RWPE1 (cell line): ENCODE measurements at regions not wholly inside any gene's neighbourhood (a gene's known extent, or its start where the extent isn't known, plus 50 kb on each side); places are given as distances from the start of the nearest gene placed in this dataset.

Experiments
- CTCF ChIA-PET: fragments of 350-600 bp; sonication (Branson Sonifier 250); formaldehyde crosslinking; extraction: SDS; loops from one replicate; lab custom pipeline; 2021; lab: Yijun Ruan, JAX
- POLR2A ChIA-PET: fragments of 400-600 bp; formaldehyde crosslinking; extraction: SDS; loops from one replicate; lab custom pipeline; 2020; ENCODE audit warnings: antibody characterized with exemption; ENCODE audit not compliant: low non-redundant PET; lab: Yijun Ruan, JAX
- DNase-seq: peaks from one replicate; pipeline ENCODE4 v3.0.0; 2012; ENCODE audit warnings: low spot score
- H3K27ac ChIP-seq: fragments of 450-650 bp; 2 replicates; pipeline ENCODE4 v1.5.1; 2017
- TF ChIP-seq, protein P1 (sequence below): fragments of 450-650 bp; conservative IDR thresholded peaks from 2 replicates; pipeline ENCODE4 v1.5.1; 2017; ENCODE audit warnings: low read depth, mild to moderate bottlenecking

DNA sequence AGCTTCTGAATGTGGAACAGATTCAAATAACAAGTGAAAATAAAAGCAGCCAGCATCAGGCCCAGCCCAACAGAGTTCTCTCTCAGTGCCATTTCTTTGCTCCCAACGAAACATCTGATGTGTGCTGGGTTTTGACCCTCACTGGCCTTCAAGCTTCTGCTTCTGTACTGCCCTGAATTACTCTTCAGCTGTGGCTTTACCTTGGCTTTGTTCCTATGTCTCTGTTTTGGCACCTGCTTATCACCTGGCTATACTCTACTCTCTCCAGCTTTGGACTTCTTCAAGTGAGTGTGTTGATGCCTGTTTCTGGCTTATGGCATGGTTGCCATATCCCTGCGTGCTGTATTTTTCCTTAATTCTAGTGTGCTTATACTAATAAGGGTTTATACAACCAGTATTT is 768.3 kb downstream of the SORCS1 start:
- TF ChIP-seq, protein P1, sequence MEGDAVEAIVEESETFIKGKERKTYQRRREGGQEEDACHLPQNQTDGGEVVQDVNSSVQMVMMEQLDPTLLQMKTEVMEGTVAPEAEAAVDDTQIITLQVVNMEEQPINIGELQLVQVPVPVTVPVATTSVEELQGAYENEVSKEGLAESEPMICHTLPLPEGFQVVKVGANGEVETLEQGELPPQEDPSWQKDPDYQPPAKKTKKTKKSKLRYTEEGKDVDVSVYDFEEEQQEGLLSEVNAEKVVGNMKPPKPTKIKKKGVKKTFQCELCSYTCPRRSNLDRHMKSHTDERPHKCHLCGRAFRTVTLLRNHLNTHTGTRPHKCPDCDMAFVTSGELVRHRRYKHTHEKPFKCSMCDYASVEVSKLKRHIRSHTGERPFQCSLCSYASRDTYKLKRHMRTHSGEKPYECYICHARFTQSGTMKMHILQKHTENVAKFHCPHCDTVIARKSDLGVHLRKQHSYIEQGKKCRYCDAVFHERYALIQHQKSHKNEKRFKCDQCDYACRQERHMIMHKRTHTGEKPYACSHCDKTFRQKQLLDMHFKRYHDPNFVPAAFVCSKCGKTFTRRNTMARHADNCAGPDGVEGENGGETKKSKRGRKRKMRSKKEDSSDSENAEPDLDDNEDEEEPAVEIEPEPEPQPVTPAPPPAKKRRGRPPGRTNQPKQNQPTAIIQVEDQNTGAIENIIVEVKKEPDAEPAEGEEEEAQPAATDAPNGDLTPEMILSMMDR = no peak
- POLR2A ChIA-PET = no interaction called here
- no peak for DNase-seq
- H3K27ac ChIP-seq = no peak overlapping the region
- CTCF ChIA-PET = no interaction called here

DNA sequence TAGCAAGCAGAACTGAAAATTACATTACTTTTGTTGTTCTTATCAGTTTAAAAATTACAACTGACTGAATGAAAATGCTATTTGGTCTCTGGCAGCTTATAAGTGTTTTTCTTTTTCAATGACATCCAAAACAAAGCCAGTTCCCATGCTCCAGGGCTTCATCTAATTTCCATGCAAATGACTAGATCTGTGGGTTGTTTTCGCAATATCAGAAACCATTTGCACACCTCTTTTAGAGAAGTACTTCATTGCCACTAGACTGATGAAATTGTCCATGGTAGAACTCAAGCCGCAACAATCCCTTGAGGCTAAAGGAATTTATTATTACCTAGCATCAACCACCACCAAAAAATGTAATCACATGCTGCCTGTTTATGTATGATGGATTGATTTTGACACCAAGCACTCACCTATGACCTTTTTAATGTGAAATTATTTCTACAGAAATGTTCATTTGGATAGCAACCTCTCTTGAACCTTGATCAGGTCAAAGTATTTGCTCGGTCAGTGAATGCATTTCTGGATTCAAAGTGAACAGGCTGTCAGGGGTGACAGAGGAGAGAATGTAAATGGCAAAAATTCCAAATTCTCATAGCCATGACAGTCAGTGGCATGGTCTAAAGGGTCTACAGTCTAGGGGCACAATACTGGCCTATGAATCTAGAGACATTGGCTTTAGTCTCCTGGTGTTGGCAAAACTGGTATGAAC is 769.3 kb downstream of the SORCS1 start:
- POLR2A ChIA-PET = no interaction called here
- CTCF ChIA-PET = interaction anchor here (0.7 kb wide), 1 partner anchor 1321 kb away, joined by 3 read pairs; no protein-coding TSS in a partner anchor
- DNase-seq = no peak

DNA sequence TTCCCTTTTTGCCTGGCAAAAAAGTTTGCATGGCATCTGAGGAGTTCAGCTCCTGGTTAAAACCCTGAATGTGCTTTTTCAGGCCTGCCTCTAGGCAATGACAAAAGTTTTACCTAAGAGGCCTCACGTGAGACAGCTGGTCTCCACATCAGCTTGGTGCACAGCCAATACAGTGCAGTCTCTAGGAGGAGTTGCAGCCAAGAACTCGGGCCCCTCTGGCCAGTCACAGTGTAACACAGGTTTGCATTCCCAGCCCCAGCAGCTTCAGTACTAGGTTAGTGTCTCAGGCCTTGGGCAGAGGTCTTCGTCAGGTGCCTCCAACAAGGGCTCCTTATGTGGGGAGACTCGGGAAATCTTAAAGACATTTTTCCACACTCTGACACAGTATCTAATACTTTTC is 771.7 kb downstream of the SORCS1 start:
- no peak for DNase-seq
- H3K27ac ChIP-seq = no peak overlapping the region
- ChIA-PET POLR2A (no interaction called here), CTCF (interaction anchor here (0.6 to 0.9 kb wide), 2 partner anchors 9 to 128 kb away, joined by 3 read pairs; no protein-coding TSS in a partner anchor)
- TF ChIP-seq, protein P1 = no peak

More for the DNA sequence above, 769.3 kb downstream of the SORCS1 start:
- H3K27ac ChIP-seq = no peak overlapping the region
- TF ChIP-seq, protein P1 = no peak

DNA sequence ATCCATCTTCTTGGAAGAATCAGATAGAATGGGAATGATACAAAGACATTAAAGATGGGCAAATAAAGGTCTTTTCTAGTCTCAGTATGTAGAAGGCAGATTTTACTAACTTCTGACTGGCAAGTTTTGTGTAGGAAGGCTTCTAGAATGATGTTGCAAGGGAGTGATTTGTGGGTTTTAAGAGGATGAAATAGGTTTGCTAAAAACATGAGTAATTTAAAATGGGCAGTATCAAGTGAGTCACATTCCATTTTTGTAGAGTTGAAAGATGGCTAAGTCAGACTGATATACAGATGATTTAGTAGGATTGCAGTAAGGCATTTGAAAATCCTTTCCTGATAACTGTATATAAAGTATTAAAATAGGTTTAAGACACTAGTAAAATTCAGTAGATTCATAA is 777.4 kb downstream of the SORCS1 start:
- ChIA-PET CTCF (no interaction called here), POLR2A (no interaction called here)
- TF ChIP-seq, protein P1 = no peak
- DNase-seq = no peak
- no peak overlapping the region for H3K27ac ChIP-seq

DNA sequence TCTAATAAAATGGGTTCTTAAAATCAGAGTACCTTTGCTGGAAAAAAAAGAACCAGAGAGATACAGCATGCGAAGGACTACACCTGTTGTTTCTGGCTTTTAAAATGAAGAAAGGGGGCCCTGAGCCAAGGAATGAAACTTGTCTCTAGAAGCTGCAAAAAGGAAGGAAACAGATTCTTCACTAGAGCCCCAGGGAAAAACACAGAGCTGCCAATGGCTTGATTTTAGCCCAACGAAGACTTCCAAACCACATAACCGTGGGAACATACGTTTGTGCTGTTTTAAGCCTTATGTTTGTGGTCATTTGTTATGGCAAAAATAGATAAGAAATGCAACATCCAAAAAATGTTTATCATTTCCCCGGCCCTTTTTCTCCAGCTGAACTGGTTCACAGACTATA is 780.0 kb downstream of the SORCS1 start:
- TF ChIP-seq, protein P1 = no peak
- no peak for DNase-seq
- no peak overlapping the region for H3K27ac ChIP-seq
- ChIA-PET POLR2A (no interaction called here), CTCF (interaction anchor here (0.5 kb wide), 1 partner anchor 168 kb away, joined by 3 read pairs; no protein-coding TSS in a partner anchor)

DNA sequence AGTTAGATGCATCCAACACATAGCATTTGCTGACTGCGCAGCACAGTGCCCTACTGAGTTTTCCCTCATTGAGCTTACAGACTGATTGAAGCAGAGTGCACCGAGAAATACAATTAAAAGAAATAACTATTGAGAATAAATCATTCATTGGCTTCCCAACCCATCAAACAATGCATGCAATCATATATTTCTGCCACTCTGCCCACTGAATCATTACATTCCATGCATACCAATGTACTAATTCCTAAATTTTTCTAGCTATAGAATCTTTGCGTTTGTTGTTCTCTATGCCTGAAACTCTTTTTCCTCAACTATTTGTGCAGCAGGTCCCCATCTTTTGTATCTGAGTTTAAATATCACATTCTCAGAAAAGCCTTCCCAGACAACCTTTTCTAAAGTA is 783.8 kb downstream of the SORCS1 start:
- CTCF ChIA-PET = no interaction called here
- DNase-seq = peak; percentile 53
- POLR2A ChIA-PET = no interaction called here

More for the DNA sequence above, 783.8 kb downstream of the SORCS1 start:
- TF ChIP-seq, protein P1 = no peak
- H3K27ac ChIP-seq = no peak overlapping the region
